ENCODE measurements at regions not wholly inside any gene's neighbourhood (a gene's known extent, or its start where the extent isn't known, plus 50 kb on each side); places are given as distances from the start of the nearest gene placed in this dataset.

DNA sequence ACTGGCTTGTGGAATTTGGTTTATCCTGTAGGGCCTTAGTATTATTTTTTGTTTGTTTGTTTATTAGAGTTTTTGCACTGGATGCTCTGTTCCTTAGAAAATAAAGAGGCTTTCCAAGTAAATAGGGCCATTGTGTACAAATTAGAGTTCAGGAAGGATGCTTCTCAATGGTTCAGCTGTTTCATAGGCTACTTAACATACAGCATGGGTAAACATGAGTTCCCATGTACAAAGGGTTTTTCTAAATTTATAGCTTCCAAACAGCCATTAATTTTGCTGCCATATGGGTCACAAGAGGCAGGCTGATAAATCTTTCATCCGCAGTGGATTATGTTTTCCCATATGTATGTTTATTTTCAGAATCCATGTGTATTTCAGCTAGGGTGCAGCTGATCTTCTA, 121.6 kb upstream of the WDR11 start:
- Histone ChIP-seq H2BK12ac (ENCODE audit: low read depth, low read length) (no peak overlapping the region), H3K27ac (ENCODE audit: low read depth, low read length) (no peak overlapping the region), H3K4me1 (replicated peaks in 1 of 4; ENCODE audit: control insufficient read depth in 3 of 4, insufficient read depth in 4 of 4, low read length in 3 of 4) (no peaks in the 10 kb centered on the region), H4K91ac (replicated peaks; ENCODE audit: insufficient read length, low read length) (no peak overlapping the region), H2BK5ac (ENCODE audit: low read depth, low read length) (no peak overlapping the region), H3K4me3 (ENCODE audit: extremely low read depth in 1 of 4, insufficient read depth in 2 of 4, low read depth in 3 of 4, low read length in 4 of 4) (no peak overlapping the region), H3K36me3 (ENCODE audit: control insufficient read depth in 2 of 4, insufficient read depth in 4 of 4, low read length in 3 of 4) (no peaks in the 10 kb centered on the region), H3K4ac (replicated peaks; ENCODE audit: insufficient read length, low read depth, low read length) (no peak overlapping the region), H2BK20ac (ENCODE audit: low read length) (no peak overlapping the region), H2BK15ac (ENCODE audit: low read length) (no peak overlapping the region), H3K79me1 (ENCODE audit: low read depth, low read length) (no peaks in the 10 kb centered on the region), H3K18ac (ENCODE audit: extremely low read depth, low read length) (no peak overlapping the region), H3K14ac (ENCODE audit: insufficient read length) (no peak overlapping the region), H2AK5ac (ENCODE audit: low read depth, low read length) (no peak overlapping the region), H4K8ac (ENCODE audit: extremely low read depth, insufficient read depth, low read length) (no peak overlapping the region), H3K56ac (replicated peaks; ENCODE audit: insufficient read length, low read depth, low read length) (no peak overlapping the region), H3K9ac (replicated peaks in 1 of 4; ENCODE audit: extremely low read depth in 1 of 4, low read depth in 3 of 4, low read length in 3 of 4) (no peak overlapping the region), H4K5ac (ENCODE audit: insufficient read length, low read depth, low read length) (no peak overlapping the region), H3K4me2 (ENCODE audit: insufficient read depth in 1 of 2, low read depth in 2 of 2, low read length in 2 of 2) (no peak overlapping the region), H3K27me3 (replicated peaks in 1 of 4; ENCODE audit: control insufficient read depth in 3 of 4, extremely low read depth in 1 of 4, insufficient read depth in 3 of 4, low read length in 3 of 4) (no peaks in the 10 kb centered on the region), H3K9me3 (ENCODE audit: insufficient read depth in 2 of 2, low read depth in 1 of 2, low read length in 1 of 2) (no peaks in the 10 kb centered on the region), H2AFZ (ENCODE audit: low read length) (no peak overlapping the region), H3K23me2 (ENCODE audit: low read depth, low read length) (no peaks in the 10 kb centered on the region), H2BK120ac (replicated peaks; ENCODE audit: low read depth, low read length) (no peak overlapping the region), H4K20me1 (replicated peaks in 1 of 2; ENCODE audit: control insufficient read depth in 1 of 2, insufficient read depth in 2 of 2, low read length in 2 of 2) (no peaks in the 10 kb centered on the region), H3K23ac (ENCODE audit: insufficient read length) (no peak overlapping the region), H3K79me2 (ENCODE audit: control insufficient read depth in 1 of 2, insufficient read depth in 2 of 2, low read length in 2 of 2) (no peaks in the 10 kb centered on the region)
- WGBS, 2 experiments (ENCODE audit: extremely low coverage in 1 of 2, insufficient coverage in 1 of 2, insufficient read length in 1 of 2, insufficient replicate concordance in 2 of 2, low coverage in 1 of 2, low lambda C conversion rate in 2 of 2, missing lambda C conversion rate in 1 of 2): 100% methylated on average over 1 of the region's 1 CpG; no CpG with 5 or more reads in 1 of the 2 experiments
- ChIA-PET POLR2A (ENCODE audit: partially characterized antibody) (no interaction called here), CTCF (ENCODE audit: partially characterized antibody) (interaction anchor here (0.8 to 3.1 kb wide), 3 partner anchors 9 to 306 kb away, joined by 3 to 8 read pairs (median 3); no protein-coding TSS in a partner anchor)
- no peak for TF ChIP-seq SRF (IDR thresholded peaks at IDR 0.05; ENCODE audit: low read depth, low read length)
- no peak for TF ChIP-seq BACH1 (IDR thresholded peaks at IDR 0.05; ENCODE audit: low read length)
- no peak for TF ChIP-seq POLR2A (IDR thresholded peaks at IDR 0.05; ENCODE audit: control extremely low read depth in 1 of 2, low read depth in 2 of 2, low read length in 2 of 2)
- no peak for TF ChIP-seq CTBP2 (IDR thresholded peaks at IDR 0.05; ENCODE audit: borderline replicate concordance, insufficient read depth, insufficient read length, low read length)
- TF ChIP-seq JUN (IDR thresholded peaks at IDR 0.05; ENCODE audit: low read depth, low read length): no peak
- TF ChIP-seq BCL11A (IDR thresholded peaks at IDR 0.05; ENCODE audit: low read depth in 2 of 2, low read length in 2 of 2): no peak
- no peak for TF ChIP-seq HDAC2 (IDR thresholded peaks at IDR 0.05; ENCODE audit: borderline replicate concordance in 1 of 2, low read depth in 2 of 2, low read length in 2 of 2)
- TF ChIP-seq RNF2 (IDR thresholded peaks at IDR 0.05; ENCODE audit: borderline replicate concordance, low read depth, low read length, missing control alignments, poor library complexity, severe bottlenecking): no peak
- DNase-seq (ENCODE audit: low read depth in 1 of 2, low spot score in 2 of 2) (no peak), FAIRE-seq (no peak)

Data from H1 (cell line).